Fibroblast of mammary gland (primary cell): ENCODE measurements at regions not wholly inside any gene's neighbourhood (a gene's known extent, or its start where the extent isn't known, plus 50 kb on each side); places are given as distances from the start of the nearest gene placed in this dataset.
"Not testable (repeated sequence)": the region's sequence is repeated elsewhere in the genome, so short reads cannot be mapped to it uniquely, and the experiment has no call there.

Experiments used
- DNase-seq: peaks from one replicate; pipeline ENCODE4 v3.0.0-alpha.2; 2010; ENCODE audit warnings: low read depth
- H3K4me3 ChIP-seq: 2 replicates; pipeline ENCODE4 v1.5.1; 2011; ENCODE audit warnings: low read depth, mild to moderate bottlenecking, low read length, moderate library complexity; ENCODE audit not compliant: control insufficient read depth
- CTCF ChIP-seq: conservative IDR thresholded peaks from 2 replicates; pipeline ENCODE4 v1.5.1; 2011; ENCODE audit warnings: low read depth, low read length, inconsistent platforms; ENCODE audit not compliant: control insufficient read depth, insufficient read depth

DNA sequence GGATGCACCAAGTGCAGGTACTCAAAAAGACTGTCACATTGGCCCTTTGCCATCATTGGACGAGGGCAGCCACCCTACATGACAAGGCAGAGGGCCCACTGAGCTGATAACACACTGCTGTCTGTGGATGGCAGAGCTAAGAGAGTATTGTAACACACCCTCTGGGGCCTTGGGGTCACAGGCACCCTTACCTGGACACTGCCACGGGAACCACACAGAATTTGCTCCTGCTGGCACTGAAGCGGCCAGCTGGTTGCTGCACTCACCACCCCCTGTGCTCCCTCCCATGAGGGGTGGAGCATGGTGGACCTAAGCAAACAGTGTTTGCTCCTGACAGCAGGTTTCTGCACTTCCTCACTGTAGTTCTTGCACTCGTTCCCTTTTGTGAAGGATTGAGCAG lies 208.2 kb upstream of the SGO1 start:
- TF ChIP-seq CTCF = no peak
- no peak overlapping the region for H3K4me3 ChIP-seq

GRCh38 chr3:20391644-20392043 lies 205.6 kb upstream of the SGO1 start:
- DNase-seq = no peak
- no peak overlapping the region for H3K4me3 ChIP-seq
- TF ChIP-seq CTCF = no peak

More for the DNA sequence above, 208.2 kb upstream of the SGO1 start:
- no peak for DNase-seq

- no peak overlapping the region for H3K4me3 ChIP-seq
- DNase-seq = no peak
- TF ChIP-seq CTCF = no peak
Observed at GRCh38 chr3:20388971-20389370, 203.0 kb upstream of the SGO1 start.

DNA sequence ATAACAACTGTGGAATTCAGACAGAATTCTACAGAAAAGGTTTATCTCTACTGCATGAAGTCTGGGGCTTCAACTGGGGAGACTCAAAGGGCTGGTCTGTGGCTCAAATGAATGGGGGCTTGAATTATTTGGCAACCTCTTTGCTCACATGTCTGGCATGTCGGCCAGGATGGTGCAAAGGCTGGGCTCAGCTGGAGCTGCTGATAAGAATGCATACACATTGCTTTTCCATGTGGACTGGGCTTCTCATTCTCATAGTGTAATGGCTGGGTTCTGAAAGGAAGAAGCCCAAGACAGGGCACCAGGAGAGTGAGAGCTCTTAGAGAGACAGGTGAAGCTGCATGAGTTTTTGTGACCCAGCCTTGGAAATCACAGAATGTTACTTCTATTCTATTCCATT lies 194.3 kb upstream of the SGO1 start:
- no peak for DNase-seq
- no peak for TF ChIP-seq CTCF
- no peak overlapping the region for H3K4me3 ChIP-seq

- no peak for TF ChIP-seq CTCF
- H3K4me3 ChIP-seq = no peak overlapping the region
- no peak for DNase-seq
Observed at GRCh38 chr3:20378315-20378714, 192.3 kb upstream of the SGO1 start.

- DNase-seq = no peak
- H3K4me3 ChIP-seq = no peak overlapping the region
- TF ChIP-seq CTCF = no peak
Observed at GRCh38 chr3:20376665-20377217, 190.7 kb upstream of the SGO1 start.

GRCh38 chr3:20375302-20375701 lies 189.3 kb upstream of the SGO1 start:
- no peak for TF ChIP-seq CTCF
- H3K4me3 ChIP-seq = no peak overlapping the region
- no peak for DNase-seq

DNA sequence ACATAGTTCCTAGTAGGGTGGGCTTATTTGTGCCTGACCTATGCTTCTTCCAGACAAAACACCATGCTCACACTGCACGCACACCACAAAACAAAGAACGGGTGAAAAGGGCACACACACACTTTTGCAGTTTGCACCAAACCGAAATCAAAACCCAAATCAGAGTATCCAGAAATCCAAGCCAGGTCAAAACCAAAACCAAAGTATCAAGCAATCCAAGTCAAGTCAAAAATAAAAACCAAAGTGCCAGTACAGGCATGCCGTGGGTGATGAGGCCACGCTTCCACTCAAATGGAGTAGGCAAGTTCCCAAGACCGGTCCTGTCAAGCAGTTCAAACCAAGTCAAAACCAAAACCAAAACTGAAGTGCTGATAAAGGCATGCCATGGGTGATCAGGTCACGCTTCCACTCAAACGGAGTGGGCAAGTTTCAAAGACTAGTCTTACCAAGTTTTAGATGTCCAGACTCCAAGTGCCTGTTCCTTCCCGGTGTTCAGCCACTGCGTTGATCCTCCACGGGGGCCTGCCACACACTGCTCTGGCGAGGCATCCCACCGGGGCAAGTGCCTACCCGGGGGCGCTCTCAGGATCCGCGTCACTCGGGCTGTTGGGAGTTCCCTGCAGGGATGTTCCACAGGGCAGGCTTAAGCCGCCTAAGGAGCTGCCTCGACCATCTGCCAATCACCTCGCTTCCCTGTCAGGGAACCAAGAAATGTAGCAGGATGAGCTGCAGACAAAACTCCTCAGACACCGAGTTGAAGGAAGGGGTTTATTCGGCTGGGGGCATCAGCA lies 184.5 kb upstream of the SGO1 start:
- not testable (repeated sequence) for DNase-seq

More for the DNA sequence above, 184.5 kb upstream of the SGO1 start:
- not testable (repeated sequence) for H3K4me3 ChIP-seq
